ENCODE measurements at regions not wholly inside any gene's neighbourhood (a gene's known extent, or its start where the extent isn't known, plus 50 kb on each side); places are given as distances from the start of the nearest gene placed in this dataset.

- no peaks in the 10 kb centered on the region for H3K36me3 Mint-ChIP-seq (ENCODE audit: low read depth)
- H3K27me3 Mint-ChIP-seq, result no peaks in the 10 kb centered on the region
- H3K27ac Mint-ChIP-seq, result no peak overlapping the region
- no peak overlapping the region for H3K4me3 Mint-ChIP-seq
- CTCF ChIA-PET, result no interaction called here
- no peaks in the 10 kb centered on the region for H3K4me1 Mint-ChIP-seq
- no peaks in the 10 kb centered on the region for H3K9me3 Mint-ChIP-seq
- POLR2A ChIA-PET, result no interaction called here
- ATAC-seq (ENCODE audit: low read depth) (no peak), DNase-seq (no peak)
- no peak for TF ChIP-seq CTCF (IDR thresholded peaks at IDR 0.05)
- intact Hi-C loops (cut with micrococcal nuclease), result no loop called here
Measured at GRCh38 chr13:22238269-22238668, 567.4 kb downstream of the FGF9 start.

- no peaks in the 10 kb centered on the region for H3K9me3 Mint-ChIP-seq
- H3K4me3 Mint-ChIP-seq, result no peak overlapping the region
- intact Hi-C loops (cut with micrococcal nuclease), result no loop called here
- CTCF ChIA-PET, result no interaction called here
- H3K27me3 Mint-ChIP-seq, result no peaks in the 10 kb centered on the region
- H3K4me1 Mint-ChIP-seq, result no peaks in the 10 kb centered on the region
- POLR2A ChIA-PET, result no interaction called here
- TF ChIP-seq CTCF (IDR thresholded peaks at IDR 0.05), result no peak
- no peak for ATAC-seq (ENCODE audit: low read depth)
- H3K36me3 Mint-ChIP-seq (ENCODE audit: low read depth), result no peaks in the 10 kb centered on the region
- DNase-seq, result no peak
- no peak overlapping the region for H3K27ac Mint-ChIP-seq
Measured at GRCh38 chr13:22240716-22241115, 569.8 kb downstream of the FGF9 start.

- Mint-ChIP-seq H3K36me3 (ENCODE audit: low read depth) (no peaks in the 10 kb centered on the region), H3K9me3 (no peaks in the 10 kb centered on the region), H3K27me3 (no peaks in the 10 kb centered on the region), H3K27ac (no peak overlapping the region), H3K4me1 (no peaks in the 10 kb centered on the region), H3K4me3 (no peak overlapping the region)
- ATAC-seq (ENCODE audit: low read depth) (no peak), DNase-seq (no peak)
- ChIA-PET POLR2A (no interaction called here), CTCF (no interaction called here)
- no peak for TF ChIP-seq CTCF (IDR thresholded peaks at IDR 0.05)
- intact Hi-C loops (cut with micrococcal nuclease), result no loop called here
Measured at GRCh38 chr13:22243469-22244163, 572.7 kb downstream of the FGF9 start.

- Mint-ChIP-seq H3K9me3 (no peaks in the 10 kb centered on the region), H3K4me1 (no peaks in the 10 kb centered on the region), H3K27ac (no peak overlapping the region), H3K4me3 (no peak overlapping the region), H3K36me3 (ENCODE audit: low read depth) (no peaks in the 10 kb centered on the region), H3K27me3 (no peaks in the 10 kb centered on the region)
- ChIA-PET CTCF (no interaction called here), POLR2A (no interaction called here)
- intact Hi-C loops (cut with micrococcal nuclease), result no loop called here
- no peak for TF ChIP-seq CTCF (IDR thresholded peaks at IDR 0.05)
- ATAC-seq (ENCODE audit: low read depth), result no peak
- DNase-seq, result no peak
Measured at GRCh38 chr13:22252281-22252830, 581.5 kb downstream of the FGF9 start.

GRCh38 chr13:22253107-22253506, 582.2 kb downstream of the FGF9 start:
- DNase-seq (no peak), ATAC-seq (ENCODE audit: low read depth) (no peak)
- Mint-ChIP-seq H3K27me3 (no peaks in the 10 kb centered on the region), H3K36me3 (ENCODE audit: low read depth) (no peaks in the 10 kb centered on the region), H3K4me3 (no peak overlapping the region), H3K9me3 (no peaks in the 10 kb centered on the region), H3K27ac (no peak overlapping the region), H3K4me1 (no peaks in the 10 kb centered on the region)
- ChIA-PET CTCF (no interaction called here), POLR2A (no interaction called here)
- intact Hi-C loops (cut with micrococcal nuclease), result no loop called here
- TF ChIP-seq CTCF (IDR thresholded peaks at IDR 0.05), result no peak
